ENCODE measurements at regions not wholly inside any gene's neighbourhood (a gene's known extent, or its start where the extent isn't known, plus 50 kb on each side); places are given as distances from the start of the nearest gene placed in this dataset.

- H3K27ac ChIP-seq (ENCODE audit: low read depth in 2 of 2, low read length in 2 of 2): no peak overlapping the region
- no peaks in the 10 kb centered on the region for H3K4me1 ChIP-seq (ENCODE audit: control insufficient read depth in 2 of 2, insufficient read depth in 2 of 2, low read length in 2 of 2)
- H3K9me3 ChIP-seq (ENCODE audit: control insufficient read depth in 2 of 2, low read length in 2 of 2): no peaks in the 10 kb centered on the region
- no peak overlapping the region for H3K4me3 ChIP-seq (ENCODE audit: low read length in 2 of 2)
- H3K27me3 ChIP-seq (ENCODE audit: control insufficient read depth in 2 of 2, insufficient read depth in 2 of 2, low read length in 2 of 2): no peaks in the 10 kb centered on the region
- H3K36me3 ChIP-seq (ENCODE audit: control insufficient read depth in 2 of 2, insufficient read depth in 2 of 2, low read length in 2 of 2): no peaks in the 10 kb centered on the region
- no peak overlapping the region for H3K9ac ChIP-seq (ENCODE audit: low read depth in 1 of 2, low read length in 2 of 2)
Measured at GRCh38 chr22:48644108-48644507, 1183.6 kb downstream of the BRD1 start.

- Histone ChIP-seq H3K27ac (ENCODE audit: low read depth in 2 of 2, low read length in 2 of 2) (no peak overlapping the region), H3K4me1 (ENCODE audit: control insufficient read depth in 2 of 2, insufficient read depth in 2 of 2, low read length in 2 of 2) (no peaks in the 10 kb centered on the region)
Measured at GRCh38 chr22:48643066-48643731, 1184.5 kb downstream of the BRD1 start.

GRCh38 chr22:48642550-48642949 lies 1185.1 kb downstream of the BRD1 start:
- no peaks in the 10 kb centered on the region for H3K27me3 ChIP-seq (ENCODE audit: control insufficient read depth in 2 of 2, insufficient read depth in 2 of 2, low read length in 2 of 2)
- no peak overlapping the region for H3K4me3 ChIP-seq (ENCODE audit: low read length in 2 of 2)
- no peak overlapping the region for H3K9ac ChIP-seq (ENCODE audit: low read depth in 1 of 2, low read length in 2 of 2)
- no peaks in the 10 kb centered on the region for H3K36me3 ChIP-seq (ENCODE audit: control insufficient read depth in 2 of 2, insufficient read depth in 2 of 2, low read length in 2 of 2)
- H3K9me3 ChIP-seq (ENCODE audit: control insufficient read depth in 2 of 2, low read length in 2 of 2): no peaks in the 10 kb centered on the region
- H3K27ac ChIP-seq (ENCODE audit: low read depth in 2 of 2, low read length in 2 of 2): no peak overlapping the region
- no peaks in the 10 kb centered on the region for H3K4me1 ChIP-seq (ENCODE audit: control insufficient read depth in 2 of 2, insufficient read depth in 2 of 2, low read length in 2 of 2)

More at GRCh38 chr22:48643066-48643731, 1184.5 kb downstream of the BRD1 start:
- Histone ChIP-seq H3K4me3 (ENCODE audit: low read length in 2 of 2) (no peak overlapping the region), H3K9ac (ENCODE audit: low read depth in 1 of 2, low read length in 2 of 2) (no peak overlapping the region), H3K27me3 (ENCODE audit: control insufficient read depth in 2 of 2, insufficient read depth in 2 of 2, low read length in 2 of 2) (no peaks in the 10 kb centered on the region), H3K9me3 (ENCODE audit: control insufficient read depth in 2 of 2, low read length in 2 of 2) (no peaks in the 10 kb centered on the region), H3K36me3 (ENCODE audit: control insufficient read depth in 2 of 2, insufficient read depth in 2 of 2, low read length in 2 of 2) (no peaks in the 10 kb centered on the region)

GRCh38 chr22:48641906-48642475 lies 1185.7 kb downstream of the BRD1 start:
- Histone ChIP-seq H3K27me3 (ENCODE audit: control insufficient read depth in 2 of 2, insufficient read depth in 2 of 2, low read length in 2 of 2) (no peaks in the 10 kb centered on the region), H3K4me1 (ENCODE audit: control insufficient read depth in 2 of 2, insufficient read depth in 2 of 2, low read length in 2 of 2) (no peaks in the 10 kb centered on the region), H3K36me3 (ENCODE audit: control insufficient read depth in 2 of 2, insufficient read depth in 2 of 2, low read length in 2 of 2) (no peaks in the 10 kb centered on the region), H3K4me3 (ENCODE audit: low read length in 2 of 2) (no peak overlapping the region), H3K9me3 (ENCODE audit: control insufficient read depth in 2 of 2, low read length in 2 of 2) (no peaks in the 10 kb centered on the region), H3K27ac (ENCODE audit: low read depth in 2 of 2, low read length in 2 of 2) (no peak overlapping the region), H3K9ac (ENCODE audit: low read depth in 1 of 2, low read length in 2 of 2) (no peak overlapping the region)

GRCh38 chr22:48640890-48641841 lies 1186.5 kb downstream of the BRD1 start:
- Histone ChIP-seq H3K4me3 (ENCODE audit: low read length in 2 of 2) (no peak overlapping the region), H3K9me3 (ENCODE audit: control insufficient read depth in 2 of 2, low read length in 2 of 2) (no peaks in the 10 kb centered on the region), H3K36me3 (ENCODE audit: control insufficient read depth in 2 of 2, insufficient read depth in 2 of 2, low read length in 2 of 2) (no peaks in the 10 kb centered on the region), H3K4me1 (ENCODE audit: control insufficient read depth in 2 of 2, insufficient read depth in 2 of 2, low read length in 2 of 2) (no peaks in the 10 kb centered on the region), H3K27ac (ENCODE audit: low read depth in 2 of 2, low read length in 2 of 2) (no peak overlapping the region), H3K27me3 (ENCODE audit: control insufficient read depth in 2 of 2, insufficient read depth in 2 of 2, low read length in 2 of 2) (no peaks in the 10 kb centered on the region), H3K9ac (ENCODE audit: low read depth in 1 of 2, low read length in 2 of 2) (no peak overlapping the region)

GRCh38 chr22:48639896-48640748 lies 1187.6 kb downstream of the BRD1 start:
- H3K9ac ChIP-seq (ENCODE audit: low read depth in 1 of 2, low read length in 2 of 2): no peak overlapping the region
- no peak overlapping the region for H3K4me3 ChIP-seq (ENCODE audit: low read length in 2 of 2)
- no peaks in the 10 kb centered on the region for H3K36me3 ChIP-seq (ENCODE audit: control insufficient read depth in 2 of 2, insufficient read depth in 2 of 2, low read length in 2 of 2)
- H3K27me3 ChIP-seq (ENCODE audit: control insufficient read depth in 2 of 2, insufficient read depth in 2 of 2, low read length in 2 of 2): no peaks in the 10 kb centered on the region
- peaks cover 0 to 8% of the 10 kb centered on the region in 2 donors for H3K4me1 ChIP-seq (ENCODE audit: control insufficient read depth in 2 of 2, insufficient read depth in 2 of 2, low read length in 2 of 2)
- H3K9me3 ChIP-seq (ENCODE audit: control insufficient read depth in 2 of 2, low read length in 2 of 2): no peaks in the 10 kb centered on the region
- H3K27ac ChIP-seq (ENCODE audit: low read depth in 2 of 2, low read length in 2 of 2): no peak overlapping the region

GRCh38 chr22:48639021-48639795 lies 1188.5 kb downstream of the BRD1 start:
- peaks cover 0 to 9% of the 10 kb centered on the region in 2 donors for H3K4me1 ChIP-seq (ENCODE audit: control insufficient read depth in 2 of 2, insufficient read depth in 2 of 2, low read length in 2 of 2)
- no peaks in the 10 kb centered on the region for H3K27me3 ChIP-seq (ENCODE audit: control insufficient read depth in 2 of 2, insufficient read depth in 2 of 2, low read length in 2 of 2)

GRCh38 chr22:48637231-48637630 lies 1190.4 kb downstream of the BRD1 start:
- Histone ChIP-seq H3K9ac (ENCODE audit: low read depth in 1 of 2, low read length in 2 of 2) (no peak overlapping the region), H3K4me1 (ENCODE audit: control insufficient read depth in 2 of 2, insufficient read depth in 2 of 2, low read length in 2 of 2) (peaks cover 0 to 9% of the 10 kb centered on the region in 2 donors), H3K27me3 (ENCODE audit: control insufficient read depth in 2 of 2, insufficient read depth in 2 of 2, low read length in 2 of 2) (no peaks in the 10 kb centered on the region), H3K27ac (ENCODE audit: low read depth in 2 of 2, low read length in 2 of 2) (no peak overlapping the region), H3K4me3 (ENCODE audit: low read length in 2 of 2) (no peak overlapping the region), H3K36me3 (ENCODE audit: control insufficient read depth in 2 of 2, insufficient read depth in 2 of 2, low read length in 2 of 2) (no peaks in the 10 kb centered on the region), H3K9me3 (ENCODE audit: control insufficient read depth in 2 of 2, low read length in 2 of 2) (no peaks in the 10 kb centered on the region)

More at GRCh38 chr22:48639021-48639795, 1188.5 kb downstream of the BRD1 start:
- no peaks in the 10 kb centered on the region for H3K36me3 ChIP-seq (ENCODE audit: control insufficient read depth in 2 of 2, insufficient read depth in 2 of 2, low read length in 2 of 2)
- no peak overlapping the region for H3K27ac ChIP-seq (ENCODE audit: low read depth in 2 of 2, low read length in 2 of 2)
- H3K9ac ChIP-seq (ENCODE audit: low read depth in 1 of 2, low read length in 2 of 2): no peak overlapping the region
- H3K9me3 ChIP-seq (ENCODE audit: control insufficient read depth in 2 of 2, low read length in 2 of 2): no peaks in the 10 kb centered on the region
- no peak overlapping the region for H3K4me3 ChIP-seq (ENCODE audit: low read length in 2 of 2)

- Histone ChIP-seq H3K4me3 (ENCODE audit: low read length in 2 of 2) (no peak overlapping the region), H3K4me1 (ENCODE audit: control insufficient read depth in 2 of 2, insufficient read depth in 2 of 2, low read length in 2 of 2) (peaks cover 0 to 9% of the 10 kb centered on the region in 2 donors), H3K36me3 (ENCODE audit: control insufficient read depth in 2 of 2, insufficient read depth in 2 of 2, low read length in 2 of 2) (no peaks in the 10 kb centered on the region), H3K27ac (ENCODE audit: low read depth in 2 of 2, low read length in 2 of 2) (no peak overlapping the region), H3K9ac (ENCODE audit: low read depth in 1 of 2, low read length in 2 of 2) (no peak overlapping the region), H3K27me3 (ENCODE audit: control insufficient read depth in 2 of 2, insufficient read depth in 2 of 2, low read length in 2 of 2) (no peaks in the 10 kb centered on the region), H3K9me3 (ENCODE audit: control insufficient read depth in 2 of 2, low read length in 2 of 2) (no peaks in the 10 kb centered on the region)
Measured at GRCh38 chr22:48636746-48637145, 1190.9 kb downstream of the BRD1 start.
